Choroid plexus epithelial cell (primary cell): ENCODE measurements at regions not wholly inside any gene's neighbourhood (a gene's known extent, or its start where the extent isn't known, plus 50 kb on each side); places are given as distances from the start of the nearest gene placed in this dataset.

Experiments
- DNase-seq: peaks from one replicate; pipeline ENCODE4 v3.0.0-alpha.2; 2010; ENCODE audit warnings: low read depth
- H3K4me3 ChIP-seq: 2 replicates; pipeline ENCODE4 v1.5.1; 2011; ENCODE audit warnings: low read depth, mild to moderate bottlenecking, control low read depth, low read length, moderate library complexity
- TF ChIP-seq, protein P1 (sequence below): conservative IDR thresholded peaks from 2 replicates; pipeline ENCODE4 v1.5.1; 2011; ENCODE audit warnings: low read depth, mild to moderate bottlenecking, control low read depth, inconsistent platforms, low read length, moderate library complexity

DNA sequence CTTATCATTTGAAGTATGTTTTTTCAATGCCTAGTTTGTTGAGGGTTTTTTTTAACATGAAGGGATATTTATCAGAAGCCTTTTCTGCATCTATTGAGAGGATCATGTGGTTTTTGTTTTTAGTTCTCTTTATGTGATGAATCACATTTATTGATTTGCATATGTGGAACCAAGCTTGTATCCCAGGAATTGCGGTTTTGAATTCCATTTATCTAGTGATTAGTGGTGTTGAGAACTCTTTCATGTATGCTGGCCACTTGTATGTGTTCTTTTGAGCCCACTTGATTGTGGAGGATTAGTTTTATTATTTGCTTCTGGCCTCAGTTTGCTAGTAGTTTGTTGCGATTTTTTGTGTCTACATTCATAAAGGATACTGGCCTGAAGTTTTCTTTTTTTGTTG lies 85.0 kb upstream of the CNKSR2 start:
- TF ChIP-seq, protein P1, sequence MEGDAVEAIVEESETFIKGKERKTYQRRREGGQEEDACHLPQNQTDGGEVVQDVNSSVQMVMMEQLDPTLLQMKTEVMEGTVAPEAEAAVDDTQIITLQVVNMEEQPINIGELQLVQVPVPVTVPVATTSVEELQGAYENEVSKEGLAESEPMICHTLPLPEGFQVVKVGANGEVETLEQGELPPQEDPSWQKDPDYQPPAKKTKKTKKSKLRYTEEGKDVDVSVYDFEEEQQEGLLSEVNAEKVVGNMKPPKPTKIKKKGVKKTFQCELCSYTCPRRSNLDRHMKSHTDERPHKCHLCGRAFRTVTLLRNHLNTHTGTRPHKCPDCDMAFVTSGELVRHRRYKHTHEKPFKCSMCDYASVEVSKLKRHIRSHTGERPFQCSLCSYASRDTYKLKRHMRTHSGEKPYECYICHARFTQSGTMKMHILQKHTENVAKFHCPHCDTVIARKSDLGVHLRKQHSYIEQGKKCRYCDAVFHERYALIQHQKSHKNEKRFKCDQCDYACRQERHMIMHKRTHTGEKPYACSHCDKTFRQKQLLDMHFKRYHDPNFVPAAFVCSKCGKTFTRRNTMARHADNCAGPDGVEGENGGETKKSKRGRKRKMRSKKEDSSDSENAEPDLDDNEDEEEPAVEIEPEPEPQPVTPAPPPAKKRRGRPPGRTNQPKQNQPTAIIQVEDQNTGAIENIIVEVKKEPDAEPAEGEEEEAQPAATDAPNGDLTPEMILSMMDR: no peak
- no peak overlapping the region for H3K4me3 ChIP-seq
- no peak for DNase-seq

DNA sequence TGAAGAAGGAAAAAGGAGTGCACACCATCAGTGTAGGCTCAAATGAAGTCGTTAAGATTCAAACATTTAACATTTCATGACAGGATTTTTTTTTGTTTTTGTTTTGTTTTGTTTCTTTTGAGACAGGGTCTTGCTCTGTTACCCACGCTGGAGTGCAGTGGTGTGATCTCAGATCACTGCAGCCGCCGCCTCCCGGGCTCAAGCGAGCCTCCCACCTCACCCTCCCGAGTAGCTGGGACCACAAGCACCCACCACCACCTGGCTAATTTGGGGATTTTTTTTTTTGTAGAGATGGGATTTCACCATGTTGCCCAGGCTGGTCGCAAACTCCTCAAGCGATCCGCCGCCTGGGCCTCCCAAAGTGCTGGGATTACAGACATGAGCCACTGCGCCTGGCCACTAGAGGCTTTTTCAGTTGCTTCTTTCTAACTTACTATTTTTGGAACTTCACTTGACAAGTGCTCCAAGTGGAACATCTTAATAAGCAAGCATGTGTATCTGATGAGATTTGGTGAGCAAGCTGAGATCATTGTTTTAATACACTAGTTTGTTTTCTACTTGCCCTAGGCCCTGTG lies 78.9 kb upstream of the CNKSR2 start:
- TF ChIP-seq, protein P1: no peak
- DNase-seq: no peak
- H3K4me3 ChIP-seq: no peak overlapping the region

GRCh38 chrX:21305799-21306336 lies 68.3 kb upstream of the CNKSR2 start:
- TF ChIP-seq, protein P1: no peak
- H3K4me3 ChIP-seq: no peak overlapping the region
- DNase-seq: no peak

DNA sequence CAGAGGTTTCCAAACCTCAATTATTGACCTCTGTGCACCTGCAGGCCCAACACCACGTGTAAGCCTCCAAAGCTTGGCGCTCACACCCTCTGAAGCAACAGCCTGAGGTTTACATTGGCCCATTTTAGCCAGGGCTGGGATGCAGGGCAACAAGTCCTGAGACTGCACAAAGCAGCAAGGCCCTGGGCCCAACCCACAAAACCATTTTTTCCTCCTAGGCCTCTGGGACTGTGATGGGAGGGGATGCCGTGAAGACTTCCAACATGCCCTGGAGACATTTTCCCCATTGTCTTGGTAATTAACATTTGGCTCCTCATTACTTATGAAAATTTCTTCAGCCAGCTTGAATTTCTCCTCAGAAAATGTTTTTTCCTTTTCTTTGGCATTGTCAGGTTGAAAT lies 54.9 kb upstream of the CNKSR2 start:
- H3K4me3 ChIP-seq: no peak overlapping the region
- TF ChIP-seq, protein P1: no peak
- DNase-seq: no peak
